B cell (primary cell): ENCODE measurements at regions not wholly inside any gene's neighbourhood (a gene's known extent, or its start where the extent isn't known, plus 50 kb on each side); places are given as distances from the start of the nearest gene placed in this dataset.

ENCODE experiments used
- ATAC-seq: fragments of 200-7000 bp; cut with Tn5 transposase; one replicate; pipeline ENCODE4 v1.10.0; 2021; ENCODE audit warnings: low read depth, mild to moderate bottlenecking, moderate number of reproducible peaks, moderate library complexity
- CTCF ChIA-PET: fragments of 350-600 bp; sonication (Branson Sonifier 250); formaldehyde crosslinking; loops from one replicate; lab custom pipeline; 2021; ENCODE audit warnings: antibody characterized with exemption, inconsistent platforms; lab: Charles Lee
- POLR2A ChIA-PET: fragments of 350-600 bp; sonication (Branson Sonifier 250); formaldehyde crosslinking; loops from one replicate; lab custom pipeline; 2021; ENCODE audit warnings: antibody characterized with exemption; lab: Charles Lee
- DNase-seq: peaks from one replicate; pipeline ENCODE4 v3.0.0; 2013
- H2AFZ ChIP-seq: 2 replicates; pipeline ENCODE4 v1.6.1; 2012; ENCODE audit warnings: mild to moderate bottlenecking, low read depth, low read length; ENCODE audit not compliant: insufficient read depth, poor library complexity, severe bottlenecking
- H3K27ac ChIP-seq, 2 donors: 1 replicate in 1 of 2; 2 replicates in 1 of 2; pipeline ENCODE4 v1.5.1; 2012 to 2013; ENCODE audit warnings: low read length in 2 of 2, mild to moderate bottlenecking in 2 of 2, moderate library complexity in 1 of 2
- H3K27me3 ChIP-seq, 4 experiments: fragments of 200-600 bp in 1 of 4; sonication (generic) in 1 of 4; replicated peaks in 1 of 4; 1 replicate in 2 of 4; 2 replicates in 2 of 4; pipeline versions ENCODE4 v1.6.1 to v1.7.0; 2013 to 2016; ENCODE audit warnings: low read length in 3 of 4, mild to moderate bottlenecking in 2 of 4, mixed read lengths in 1 of 4, moderate library complexity in 1 of 4; ENCODE audit not compliant: insufficient read depth in 4 of 4, control insufficient read depth in 3 of 4; ENCODE audit errors: control extremely low read depth in 1 of 4
- H3K36me3 ChIP-seq, 2 experiments: replicated peaks in 1 of 2; 1 replicate in 1 of 2; 2 replicates in 1 of 2; pipeline versions ENCODE4 v1.6.1 to v1.7.1; 2013; ENCODE audit warnings: low read length in 1 of 2; ENCODE audit not compliant: insufficient read depth in 2 of 2, control insufficient read depth in 1 of 2; ENCODE audit errors: control extremely low read depth in 1 of 2, extremely low read depth in 1 of 2
- H3K4me1 ChIP-seq, 2 donors: fragments of 200-600 bp in 1 of 2; sonication (generic) in 1 of 2; 1 replicate in 1 of 2; 2 replicates in 1 of 2; pipeline versions ENCODE4 v1.5.1 to v1.6.1; 2013 to 2017; ENCODE audit warnings: low read length in 2 of 2; ENCODE audit not compliant: control insufficient read depth in 2 of 2, insufficient read depth in 2 of 2
- H3K4me2 ChIP-seq: replicated peaks from 2 replicates; pipeline ENCODE3; 2012; ENCODE audit warnings: mild to moderate bottlenecking, low read depth, low read length; ENCODE audit not compliant: poor library complexity, severe bottlenecking
- H3K4me3 ChIP-seq, 5 experiments: fragments of 200-600 bp in 1 of 5; sonication (generic) in 1 of 5; 1 replicate in 3 of 5; 2 replicates in 2 of 5; pipeline versions ENCODE4 v1.5.1 to v1.7.0; 2011 to 2016; ENCODE audit warnings: low read length in 4 of 5, mild to moderate bottlenecking in 4 of 5, low read depth in 2 of 5, control low read depth in 1 of 5, moderate library complexity in 1 of 5; ENCODE audit not compliant: insufficient read depth in 1 of 5; ENCODE audit errors: control extremely low read depth in 1 of 5, extremely low read depth in 1 of 5
- H3K79me2 ChIP-seq: fragments of 200-600 bp; sonication (generic); one replicate; pipeline ENCODE4 v1.6.0; 2016; ENCODE audit warnings: low read length; ENCODE audit not compliant: control insufficient read depth, insufficient read depth
- H3K9ac ChIP-seq: fragments of 200-600 bp; sonication (generic); 2 replicates; pipeline ENCODE4 v1.6.1; 2017; ENCODE audit warnings: mild to moderate bottlenecking, low read length, moderate library complexity
- H3K9me3 ChIP-seq, 3 donors: one replicate each; pipeline versions ENCODE4 v1.6.1 to v1.7.1; 2013; ENCODE audit warnings: low read length in 2 of 3; ENCODE audit not compliant: control insufficient read depth in 2 of 3, insufficient read depth in 1 of 3; ENCODE audit errors: control extremely low read depth in 1 of 3
- H4K20me1 ChIP-seq: 2 replicates; pipeline ENCODE4 v1.6.0; 2012; ENCODE audit warnings: mild to moderate bottlenecking, low read length; ENCODE audit not compliant: insufficient read depth, control insufficient read depth, poor library complexity, severe bottlenecking
- H3K27ac Mint-ChIP-seq: one replicate; pipeline ENCODE4 v1.8.0; 2021; ENCODE audit warnings: mixed read lengths
- H3K27me3 Mint-ChIP-seq: one replicate; pipeline ENCODE4 v1.8.0; 2021; ENCODE audit warnings: mixed read lengths
- H3K4me1 Mint-ChIP-seq: one replicate; pipeline ENCODE4 v1.8.0; 2021; ENCODE audit warnings: mixed read lengths
- H3K4me3 Mint-ChIP-seq: one replicate; pipeline ENCODE4 v1.8.0; 2021; ENCODE audit warnings: mixed read lengths
- H3K9me3 Mint-ChIP-seq: one replicate; pipeline ENCODE4 v1.8.0; 2022; ENCODE audit warnings: mixed read lengths; ENCODE audit not compliant: insufficient read depth
- CTCF ChIP-seq: fragments of 200-600 bp; IDR thresholded peaks from one replicate; pipeline ENCODE4 v1.8.0; 2022; ENCODE audit warnings: antibody characterized with exemption, mild to moderate bottlenecking
- EZH2 ChIP-seq: IDR thresholded peaks from 2 replicates; pipeline ENCODE4 v1.6.1; 2012; ENCODE audit warnings: borderline replicate concordance, low read depth, mild to moderate bottlenecking, moderate library complexity, low read length; ENCODE audit not compliant: insufficient read depth, poor library complexity, severe bottlenecking
- WGBS: methylation state at CpG from one replicate; pipeline ENCODE4 v1.1.5; 2013; ENCODE audit warnings: missing lambda C conversion rate; ENCODE audit not compliant: insufficient coverage; 5-methylcytosine and 5-hydroxymethylcytosine counted together
- intact Hi-C: fragments of 100-400 bp; cut with micrococcal nuclease; formaldehyde crosslinking; loops from one replicate; pipeline ENCODE4 v1.10.0; 2022

DNA sequence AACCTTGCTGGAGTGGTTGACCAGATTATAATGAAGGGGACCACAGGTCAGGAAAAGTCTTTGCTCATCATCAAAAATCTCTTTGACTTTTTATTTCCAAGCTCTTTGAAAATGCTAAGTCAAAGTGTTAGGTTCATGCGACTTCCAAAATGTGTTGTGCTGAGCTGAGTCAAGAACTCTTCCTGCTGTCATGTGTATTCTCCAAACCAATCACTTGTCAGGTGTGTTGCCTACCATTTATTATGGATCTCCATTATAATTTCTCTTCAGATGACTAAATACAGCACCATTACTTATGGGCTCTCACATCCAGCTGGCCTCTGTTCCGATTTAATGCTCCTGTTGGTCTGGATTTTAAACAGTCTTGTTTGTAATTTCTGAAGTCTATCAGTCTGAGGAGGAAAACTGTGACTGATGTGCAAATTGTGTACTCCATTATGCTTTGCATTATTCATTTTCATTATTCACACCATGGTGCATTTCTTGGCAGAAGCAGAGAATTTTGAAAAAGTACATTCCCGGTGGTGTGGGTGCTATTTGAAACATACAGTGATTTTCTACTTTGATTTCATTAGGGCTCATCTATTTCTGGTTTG is 562.5 kb downstream of the LMO7 start:
- WGBS = no CpG with 5 or more reads among the region's 3 CpGs
- H3K27me3 ChIP-seq = no peaks in the 10 kb centered on the region
- peaks cover 4% of the 10 kb centered on the region for H3K9me3 Mint-ChIP-seq
- intact Hi-C loops = no loop called here
- CTCF ChIA-PET = no interaction called here
- no peaks in the 10 kb centered on the region for H3K36me3 ChIP-seq
- H3K27me3 Mint-ChIP-seq = no peaks in the 10 kb centered on the region
- no peak overlapping the region for H2AFZ ChIP-seq
- no peaks in the 10 kb centered on the region for H3K4me1 Mint-ChIP-seq
- H3K4me1 ChIP-seq = no peaks in the 10 kb centered on the region
- no peak overlapping the region for H3K4me3 ChIP-seq
- H3K4me3 Mint-ChIP-seq = no peak overlapping the region
- H3K4me2 ChIP-seq = no peak overlapping the region
- H3K27ac Mint-ChIP-seq = no peak overlapping the region
- H3K9me3 ChIP-seq = no peaks in the 10 kb centered on the region
- ATAC-seq (no peak), DNase-seq (no peak)
- TF ChIP-seq CTCF (no peak), EZH2 (no peak)
- no peaks in the 10 kb centered on the region for H4K20me1 ChIP-seq
- POLR2A ChIA-PET = no interaction called here
- no peak overlapping the region for H3K9ac ChIP-seq
- no peaks in the 10 kb centered on the region for H3K79me2 ChIP-seq
- H3K27ac ChIP-seq = no peak overlapping the region

GRCh38 chr13:76189882-76190519 is 553.9 kb downstream of the LMO7 start:
- Mint-ChIP-seq H3K27ac (no peak overlapping the region), H3K27me3 (no peaks in the 10 kb centered on the region), H3K4me3 (no peak overlapping the region), H3K4me1 (no peaks in the 10 kb centered on the region), H3K9me3 (no peaks in the 10 kb centered on the region)
- H3K27me3 ChIP-seq = no peaks in the 10 kb centered on the region
- no peaks in the 10 kb centered on the region for H4K20me1 ChIP-seq
- ChIA-PET POLR2A (no interaction called here), CTCF (no interaction called here)
- DNase-seq (no peak), ATAC-seq (no peak)
- no peak overlapping the region for H3K4me2 ChIP-seq
- 93% methylated on average over 35 of the region's 48 CpGs for WGBS
- H3K79me2 ChIP-seq = no peaks in the 10 kb centered on the region
- no peaks in the 10 kb centered on the region for H3K4me1 ChIP-seq
- H3K9ac ChIP-seq = no peak overlapping the region
- no peak for TF ChIP-seq EZH2
- no peak for TF ChIP-seq CTCF
- H3K4me3 ChIP-seq = no peak overlapping the region
- no peaks in the 10 kb centered on the region for H3K36me3 ChIP-seq
- H3K27ac ChIP-seq = no peak overlapping the region
- intact Hi-C loops = no loop called here
- no peak overlapping the region for H2AFZ ChIP-seq
- H3K9me3 ChIP-seq = peaks cover 0 to 6% (median 0%) of the 10 kb centered on the region in 3 donors
